Left kidney (tissue), 1 donor: ENCODE measurements at regions not wholly inside any gene's neighbourhood (a gene's known extent, or its start where the extent isn't known, plus 50 kb on each side); places are given as distances from the start of the nearest gene placed in this dataset.

Experiments
- DNase-seq: peaks from one replicate; pipeline ENCODE4 v3.0.0-alpha.2; 2013

- DNase-seq, result no peak
Observed at GRCh38 chr13:68275758-68276157, 1045.6 kb upstream of the PCDH9 start.

- no peak for DNase-seq
Observed at GRCh38 chr13:68272652-68273051, 1042.5 kb upstream of the PCDH9 start.

GRCh38 chr13:68264692-68265091 lies 1034.6 kb upstream of the PCDH9 start:
- DNase-seq, result no peak

- no peak for DNase-seq
Observed at GRCh38 chr13:68261105-68261504, 1031.0 kb upstream of the PCDH9 start.

- no peak for DNase-seq
Observed at GRCh38 chr13:68257111-68257842, 1027.1 kb upstream of the PCDH9 start.

- DNase-seq, result no peak
Observed at GRCh38 chr13:68254151-68254550, 1024.0 kb upstream of the PCDH9 start.

GRCh38 chr13:68234274-68234673 lies 1004.1 kb upstream of the PCDH9 start:
- DNase-seq, result no peak

- no peak for DNase-seq
Observed at GRCh38 chr13:68232351-68233130, 1002.4 kb upstream of the PCDH9 start.

- no peak for DNase-seq
Observed at GRCh38 chr13:68214691-68215415, 984.7 kb upstream of the PCDH9 start.

GRCh38 chr13:68199271-68199670 lies 969.1 kb upstream of the PCDH9 start:
- DNase-seq, result no peak

GRCh38 chr13:68190818-68191217 lies 960.7 kb upstream of the PCDH9 start:
- DNase-seq, result no peak

- no peak for DNase-seq
Observed at GRCh38 chr13:68185444-68186141, 955.5 kb upstream of the PCDH9 start.

- no peak for DNase-seq
Observed at GRCh38 chr13:68176475-68176874, 946.3 kb upstream of the PCDH9 start.

- no peak for DNase-seq
Observed at GRCh38 chr13:68174893-68175292, 944.8 kb upstream of the PCDH9 start.

GRCh38 chr13:68173111-68173510 lies 943.0 kb upstream of the PCDH9 start:
- DNase-seq, result no peak

GRCh38 chr13:68170961-68171360 lies 940.8 kb upstream of the PCDH9 start:
- DNase-seq, result no peak

GRCh38 chr13:68168448-68168847 lies 938.3 kb upstream of the PCDH9 start:
- DNase-seq, result no peak

GRCh38 chr13:68160466-68160865 lies 930.3 kb upstream of the PCDH9 start:
- no peak for DNase-seq

GRCh38 chr13:68152414-68152813 lies 922.3 kb upstream of the PCDH9 start:
- DNase-seq, result no peak

- DNase-seq, result no peak
Observed at GRCh38 chr13:68145852-68146251, 915.7 kb upstream of the PCDH9 start.

GRCh38 chr13:68128297-68128915 lies 898.3 kb upstream of the PCDH9 start:
- no peak for DNase-seq

- no peak for DNase-seq
Observed at GRCh38 chr13:68125087-68125480, 894.9 kb upstream of the PCDH9 start.
